Keratinocyte (primary cell): ENCODE measurements at regions not wholly inside any gene's neighbourhood (a gene's known extent, or its start where the extent isn't known, plus 50 kb on each side); places are given as distances from the start of the nearest gene placed in this dataset.

Experiments
- DNase-seq: peaks from one replicate; pipeline ENCODE4 v3.0.0-alpha.2; 2011; ENCODE audit warnings: low read depth, missing footprints, low spot score
- FAIRE-seq: peaks from 2 replicates; lab custom pipeline; 2011; peaks lifted over from hg19 to GRCh38; lab: Jason Lieb, UNC
- H2AFZ ChIP-seq: 2 replicates; pipeline ENCODE4 v1.6.0; 2012; ENCODE audit warnings: low read length, control low read depth, inconsistent platforms; ENCODE audit not compliant: control insufficient read depth
- H3K27ac ChIP-seq: 2 replicates; pipeline ENCODE4 v1.5.1; 2011; ENCODE audit warnings: low read length; ENCODE audit not compliant: control insufficient read depth, insufficient read depth
- H3K27me3 ChIP-seq: 3 replicates; pipeline ENCODE4 v1.6.0; 2011; ENCODE audit warnings: low read length; ENCODE audit not compliant: control insufficient read depth, insufficient read depth; ENCODE audit errors: extremely low read depth
- H3K36me3 ChIP-seq, 2 experiments: 2 replicates in 1 of 2; 3 replicates in 1 of 2; pipeline ENCODE4 v1.5.1; 2011; ENCODE audit warnings: low read length in 2 of 2, mild to moderate bottlenecking in 1 of 2; ENCODE audit not compliant: control insufficient read depth in 2 of 2, insufficient read depth in 2 of 2; ENCODE audit errors: extremely low read depth in 1 of 2
- H3K4me1 ChIP-seq: 3 replicates; pipeline ENCODE4 v1.5.1; 2011; ENCODE audit warnings: low read length; ENCODE audit not compliant: control insufficient read depth, insufficient read depth; ENCODE audit errors: extremely low read depth
- H3K4me2 ChIP-seq: 3 replicates; pipeline ENCODE4 v1.6.0; 2011; ENCODE audit warnings: low read depth, low read length; ENCODE audit not compliant: control insufficient read depth, insufficient read depth; ENCODE audit errors: extremely low read depth
- H3K4me3 ChIP-seq, 3 experiments: fragments of 200-600 bp in 1 of 3; sonication (generic) in 1 of 3; 2 replicates in 2 of 3; 3 replicates in 1 of 3; pipeline ENCODE4 v1.5.1; 2011 to 2016; ENCODE audit warnings: low read length in 3 of 3, mild to moderate bottlenecking in 3 of 3, control low read depth in 2 of 3, inconsistent platforms in 1 of 3, low read depth in 1 of 3, mixed read lengths in 1 of 3, mixed run types in 1 of 3, moderate library complexity in 1 of 3; ENCODE audit not compliant: control insufficient read depth in 2 of 3, insufficient read depth in 2 of 3; ENCODE audit errors: extremely low read depth in 1 of 3
- H3K79me2 ChIP-seq: 2 replicates; pipeline ENCODE4 v1.6.0; 2012; ENCODE audit warnings: low read length; ENCODE audit not compliant: control insufficient read depth, insufficient read depth
- H3K9ac ChIP-seq: 3 replicates; pipeline ENCODE4 v1.6.0; 2011; ENCODE audit warnings: low read length; ENCODE audit not compliant: control insufficient read depth, insufficient read depth; ENCODE audit errors: extremely low read depth
- H3K9me1 ChIP-seq: 3 replicates; pipeline ENCODE4 v1.6.0; 2011; ENCODE audit warnings: low read length; ENCODE audit not compliant: control insufficient read depth, insufficient read depth; ENCODE audit errors: extremely low read depth
- H3K9me3 ChIP-seq: 2 replicates; pipeline ENCODE4 v1.5.1; 2012; ENCODE audit warnings: low read depth, low read length; ENCODE audit not compliant: control insufficient read depth
- H4K20me1 ChIP-seq: 3 replicates; pipeline ENCODE4 v1.6.0; 2011; ENCODE audit warnings: low read length; ENCODE audit not compliant: control insufficient read depth, insufficient read depth; ENCODE audit errors: extremely low read depth
- CTCF ChIP-seq, 3 experiments: IDR thresholded peaks in 1 of 3; conservative IDR thresholded peaks in 1 of 3; optimal IDR thresholded peaks in 1 of 3; 2 replicates in 2 of 3; 3 replicates in 1 of 3; pipeline versions ENCODE3 to v1.5.1; 2011; ENCODE audit warnings: low read length in 3 of 3, mild to moderate bottlenecking in 3 of 3, moderate library complexity in 2 of 3, control low read depth in 1 of 3, inconsistent platforms in 1 of 3; ENCODE audit not compliant: insufficient read depth in 2 of 3; ENCODE audit errors: extremely low read depth in 1 of 3
- EZH2 ChIP-seq: IDR thresholded peaks from one replicate; pipeline ENCODE4 v1.6.1; 2012; ENCODE audit warnings: inconsistent platforms, mild to moderate bottlenecking, low read length, moderate library complexity
- dilution Hi-C: fragments of 300-500 bp; cut with MboI; formaldehyde crosslinking; loops from one replicate; pipeline ENCODE4 v1.7.0; 2020; ENCODE audit warnings: low sequenced_read_pairs; ENCODE audit not compliant: extremely low pct_ligation_motif_present

GRCh38 chr3:164741869-164742268, 336.4 kb downstream of the SI start:
- no peaks in the 10 kb centered on the region for H3K9me3 ChIP-seq
- H3K4me1 ChIP-seq, result no peaks in the 10 kb centered on the region
- H3K4me3 ChIP-seq, result no peak overlapping the region
- H3K9ac ChIP-seq, result no peak overlapping the region
- no peak overlapping the region for H2AFZ ChIP-seq
- no peaks in the 10 kb centered on the region for H3K9me1 ChIP-seq
- H3K27me3 ChIP-seq, result no peaks in the 10 kb centered on the region
- H4K20me1 ChIP-seq, result no peaks in the 10 kb centered on the region
- dilution Hi-C loops, result no loop called here
- TF ChIP-seq CTCF (optimal IDR thresholded peaks at IDR 0.05 in 1 of 3, IDR thresholded peaks at IDR 0.05 in 1 of 3, conservative IDR thresholded peaks at IDR 0.05 in 1 of 3; ENCODE audit: extremely low read depth in 1 of 3, insufficient read depth in 2 of 3, low read length in 3 of 3) (no peak), EZH2 (no peak)
- FAIRE-seq (no peak), DNase-seq (no peak)
- H3K4me2 ChIP-seq, result no peak overlapping the region
- no peak overlapping the region for H3K27ac ChIP-seq
- no peaks in the 10 kb centered on the region for H3K79me2 ChIP-seq
- H3K36me3 ChIP-seq, result no peaks in the 10 kb centered on the region

GRCh38 chr3:164737174-164737573, 341.1 kb downstream of the SI start:
- no peaks in the 10 kb centered on the region for H3K27me3 ChIP-seq
- H3K36me3 ChIP-seq, result no peaks in the 10 kb centered on the region
- FAIRE-seq (no peak), DNase-seq (no peak)
- H4K20me1 ChIP-seq, result no peaks in the 10 kb centered on the region
- no peak overlapping the region for H3K4me3 ChIP-seq
- dilution Hi-C loops, result no loop called here
- no peak overlapping the region for H3K27ac ChIP-seq
- no peak overlapping the region for H2AFZ ChIP-seq
- no peak overlapping the region for H3K4me2 ChIP-seq
- H3K9me3 ChIP-seq, result no peaks in the 10 kb centered on the region
- no peaks in the 10 kb centered on the region for H3K9me1 ChIP-seq
- H3K9ac ChIP-seq, result no peak overlapping the region
- H3K4me1 ChIP-seq, result no peaks in the 10 kb centered on the region
- H3K79me2 ChIP-seq, result no peaks in the 10 kb centered on the region
- TF ChIP-seq CTCF (optimal IDR thresholded peaks at IDR 0.05 in 1 of 3, IDR thresholded peaks at IDR 0.05 in 1 of 3, conservative IDR thresholded peaks at IDR 0.05 in 1 of 3; ENCODE audit: extremely low read depth in 1 of 3, insufficient read depth in 2 of 3, low read length in 3 of 3), result no peak
- no peak for TF ChIP-seq EZH2
